ENCODE measurements at regions not wholly inside any gene's neighbourhood (a gene's known extent, or its start where the extent isn't known, plus 50 kb on each side); places are given as distances from the start of the nearest gene placed in this dataset.
A peak's percentile ranks its signal among the peaks of the same experiment; 100 is the strongest.

DNA sequence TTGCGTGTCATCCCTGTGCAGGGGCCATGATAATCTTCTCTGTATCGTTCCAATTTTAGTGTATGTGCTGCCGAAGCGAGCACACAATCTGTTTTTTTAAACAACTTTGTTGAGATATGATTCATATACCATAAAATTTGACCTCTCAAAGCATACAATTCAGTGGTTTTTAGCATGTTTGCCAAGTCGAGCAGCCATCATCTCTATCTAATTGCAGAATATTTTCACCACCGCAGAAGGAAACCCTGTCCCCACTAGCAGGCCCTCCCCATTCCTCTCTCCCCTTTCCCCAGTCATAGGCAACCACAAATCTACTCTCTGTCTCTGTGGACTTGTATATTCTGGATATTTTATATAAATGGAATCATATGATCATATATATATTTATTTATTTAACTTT, 78.7 kb upstream of the TINAGL1 start:
- H3K27ac ChIP-seq (ENCODE audit: low read depth, low read length, poor library complexity, severe bottlenecking), result no peak overlapping the region
- H3K36me3 ChIP-seq (ENCODE audit: insufficient read depth, low read length), result no peaks in the 10 kb centered on the region
- H3K9me2 ChIP-seq (ENCODE audit: low read depth, low read length), result no peaks in the 10 kb centered on the region
- H3K4me1 ChIP-seq (ENCODE audit: insufficient read depth, low read length, severe bottlenecking), result peaks cover 9% of the 10 kb centered on the region
- H3K4me3 ChIP-seq (ENCODE audit: low read depth, low read length, poor library complexity, severe bottlenecking), result no peak overlapping the region
- no peak overlapping the region for H3K4me2 ChIP-seq (ENCODE audit: low read length)
- no peak for TF ChIP-seq EZH2 (IDR thresholded peaks at IDR 0.05; ENCODE audit: borderline replicate concordance, low read length)
- TF ChIP-seq, protein P1, sequence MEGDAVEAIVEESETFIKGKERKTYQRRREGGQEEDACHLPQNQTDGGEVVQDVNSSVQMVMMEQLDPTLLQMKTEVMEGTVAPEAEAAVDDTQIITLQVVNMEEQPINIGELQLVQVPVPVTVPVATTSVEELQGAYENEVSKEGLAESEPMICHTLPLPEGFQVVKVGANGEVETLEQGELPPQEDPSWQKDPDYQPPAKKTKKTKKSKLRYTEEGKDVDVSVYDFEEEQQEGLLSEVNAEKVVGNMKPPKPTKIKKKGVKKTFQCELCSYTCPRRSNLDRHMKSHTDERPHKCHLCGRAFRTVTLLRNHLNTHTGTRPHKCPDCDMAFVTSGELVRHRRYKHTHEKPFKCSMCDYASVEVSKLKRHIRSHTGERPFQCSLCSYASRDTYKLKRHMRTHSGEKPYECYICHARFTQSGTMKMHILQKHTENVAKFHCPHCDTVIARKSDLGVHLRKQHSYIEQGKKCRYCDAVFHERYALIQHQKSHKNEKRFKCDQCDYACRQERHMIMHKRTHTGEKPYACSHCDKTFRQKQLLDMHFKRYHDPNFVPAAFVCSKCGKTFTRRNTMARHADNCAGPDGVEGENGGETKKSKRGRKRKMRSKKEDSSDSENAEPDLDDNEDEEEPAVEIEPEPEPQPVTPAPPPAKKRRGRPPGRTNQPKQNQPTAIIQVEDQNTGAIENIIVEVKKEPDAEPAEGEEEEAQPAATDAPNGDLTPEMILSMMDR (IDR thresholded peaks at IDR 0.05; ENCODE audit: low read length), result no peak
- H3K9me3 ChIP-seq (ENCODE audit: low read length), result no peaks in the 10 kb centered on the region
- H4K20me1 ChIP-seq (ENCODE audit: insufficient read depth, low read length), result no peaks in the 10 kb centered on the region
- no peaks in the 10 kb centered on the region for H3F3A ChIP-seq (ENCODE audit: insufficient read depth, low read length)
- no peak overlapping the region for H2AFZ ChIP-seq (ENCODE audit: low read length)
- H3K79me2 ChIP-seq (ENCODE audit: insufficient read depth, low read length), result no peaks in the 10 kb centered on the region
- no peak overlapping the region for H3K9ac ChIP-seq (ENCODE audit: low read length)
- no peaks in the 10 kb centered on the region for H3K27me3 ChIP-seq (ENCODE audit: insufficient read depth, low read length)

DNA sequence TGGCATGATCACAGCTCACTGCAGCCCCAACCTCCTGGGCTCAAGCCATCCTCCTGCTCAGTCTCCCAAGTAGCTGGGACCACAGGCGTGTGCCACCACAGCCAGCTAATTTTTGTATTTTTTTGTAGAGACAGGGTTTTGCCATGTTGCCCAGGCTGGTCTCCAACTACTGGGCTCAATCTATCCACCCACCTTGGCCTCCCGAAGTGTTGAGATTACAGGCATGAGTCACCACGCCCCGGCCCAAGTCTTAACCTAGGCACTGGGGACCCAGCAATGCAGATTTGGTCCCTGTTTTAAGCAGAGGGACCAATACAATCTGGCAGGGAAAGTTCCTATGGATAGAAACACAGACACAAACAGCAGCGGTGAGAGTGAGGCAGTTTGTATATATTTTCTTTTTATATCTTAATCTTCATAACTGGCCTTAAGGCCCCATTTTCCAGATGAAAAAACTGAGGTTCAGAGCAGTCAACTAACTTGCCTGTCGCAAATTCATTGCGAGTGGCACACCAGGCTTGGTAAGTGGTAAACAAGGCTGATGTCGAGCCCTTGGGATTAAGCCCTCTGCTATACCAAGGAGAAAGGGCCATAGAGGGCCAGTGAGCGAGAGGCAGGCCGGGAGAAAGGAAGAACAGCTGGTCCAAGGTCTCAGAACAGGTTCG, 77.8 kb upstream of the TINAGL1 start:
- Histone ChIP-seq H3K36me3 (ENCODE audit: insufficient read depth, low read length) (no peaks in the 10 kb centered on the region), H3K9me2 (ENCODE audit: low read depth, low read length) (no peaks in the 10 kb centered on the region), H3K27me3 (ENCODE audit: insufficient read depth, low read length) (no peaks in the 10 kb centered on the region), H3F3A (ENCODE audit: insufficient read depth, low read length) (no peaks in the 10 kb centered on the region), H3K4me2 (ENCODE audit: low read length) (no peak overlapping the region), H3K9me3 (ENCODE audit: low read length) (no peaks in the 10 kb centered on the region), H2AFZ (ENCODE audit: low read length) (no peak overlapping the region), H3K79me2 (ENCODE audit: insufficient read depth, low read length) (no peaks in the 10 kb centered on the region), H3K9ac (ENCODE audit: low read length) (no peak overlapping the region), H3K4me1 (ENCODE audit: insufficient read depth, low read length, severe bottlenecking) (peaks cover 9% of the 10 kb centered on the region), H3K27ac (ENCODE audit: low read depth, low read length, poor library complexity, severe bottlenecking) (no peak overlapping the region), H3K4me3 (ENCODE audit: low read depth, low read length, poor library complexity, severe bottlenecking) (no peak overlapping the region), H4K20me1 (ENCODE audit: insufficient read depth, low read length) (no peaks in the 10 kb centered on the region)
- TF ChIP-seq EZH2 (IDR thresholded peaks at IDR 0.05; ENCODE audit: borderline replicate concordance, low read length), result no peak
- TF ChIP-seq, protein P1 (IDR thresholded peaks at IDR 0.05; ENCODE audit: low read length), result no peak

DNA sequence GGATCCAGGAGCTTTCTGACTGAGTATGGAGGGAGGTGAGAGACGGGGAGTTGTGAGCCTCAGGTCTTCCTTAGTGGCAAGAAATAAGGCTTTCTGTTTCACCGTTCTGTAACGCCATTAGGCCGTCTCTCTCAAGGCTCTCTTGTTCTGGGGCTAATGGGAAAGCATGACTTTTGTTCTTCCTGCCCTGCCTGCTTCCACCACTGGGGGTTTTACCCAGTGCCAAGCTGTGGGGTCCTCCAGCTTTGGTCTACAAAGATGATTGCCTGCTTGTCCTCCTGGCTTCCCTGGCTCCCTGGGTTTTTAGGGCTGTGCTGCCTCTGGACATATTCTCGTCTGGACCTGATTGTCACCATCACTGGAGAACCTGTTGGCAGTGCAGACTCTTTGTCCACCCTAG, 74.8 kb upstream of the TINAGL1 start:
- H3K27ac ChIP-seq (ENCODE audit: low read depth, low read length, poor library complexity, severe bottlenecking), result no peak overlapping the region
- H3K4me3 ChIP-seq (ENCODE audit: low read depth, low read length, poor library complexity, severe bottlenecking), result no peak overlapping the region
- TF ChIP-seq, protein P1 (IDR thresholded peaks at IDR 0.05; ENCODE audit: low read length), result peak; percentile 22; the same call in 1 of the 2 replicates
- TF ChIP-seq EZH2 (IDR thresholded peaks at IDR 0.05; ENCODE audit: borderline replicate concordance, low read length), result no peak
- H3K9ac ChIP-seq (ENCODE audit: low read length), result no peak overlapping the region
- H3K9me2 ChIP-seq (ENCODE audit: low read depth, low read length), result no peaks in the 10 kb centered on the region
- H3K9me3 ChIP-seq (ENCODE audit: low read length), result no peaks in the 10 kb centered on the region
- no peaks in the 10 kb centered on the region for H3K79me2 ChIP-seq (ENCODE audit: insufficient read depth, low read length)
- no peaks in the 10 kb centered on the region for H4K20me1 ChIP-seq (ENCODE audit: insufficient read depth, low read length)
- no peaks in the 10 kb centered on the region for H3F3A ChIP-seq (ENCODE audit: insufficient read depth, low read length)
- no peaks in the 10 kb centered on the region for H3K36me3 ChIP-seq (ENCODE audit: insufficient read depth, low read length)
- H3K27me3 ChIP-seq (ENCODE audit: insufficient read depth, low read length), result no peaks in the 10 kb centered on the region
- H3K4me1 ChIP-seq (ENCODE audit: insufficient read depth, low read length, severe bottlenecking), result peaks cover 22% of the 10 kb centered on the region
- H3K4me2 ChIP-seq (ENCODE audit: low read length), result no peak overlapping the region
- H2AFZ ChIP-seq (ENCODE audit: low read length), result no peak overlapping the region
